ENCODE measurements at regions not wholly inside any gene's neighbourhood (a gene's known extent, or its start where the extent isn't known, plus 50 kb on each side); places are given as distances from the start of the nearest gene placed in this dataset.
"Not testable (repeated sequence)": the region's sequence is repeated elsewhere in the genome, so short reads cannot be mapped to it uniquely, and the experiment has no call there.

DNA sequence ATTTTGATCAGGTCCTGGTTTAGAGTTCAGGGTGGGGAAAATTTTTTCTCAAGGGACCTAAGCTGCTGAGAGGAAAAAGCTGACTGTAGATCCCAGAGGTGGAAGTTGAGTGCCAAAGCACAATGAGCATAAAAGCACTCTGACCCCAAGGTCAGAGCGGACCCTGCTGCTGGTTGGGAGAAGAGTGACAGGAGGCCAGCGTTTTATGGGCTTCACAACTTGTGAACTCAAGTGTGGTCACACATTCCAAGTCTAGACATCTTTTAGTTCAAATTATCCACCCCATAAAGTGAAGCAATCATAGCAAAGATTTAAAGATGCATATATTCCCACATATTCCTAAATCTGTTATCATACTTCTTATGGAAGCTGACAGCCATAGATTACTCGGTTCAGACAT is 220.3 kb downstream of the CHIC2 start:
- Histone ChIP-seq H3K36me3 (ENCODE audit: insufficient read depth, low read length, poor library complexity, severe bottlenecking) (no peaks in the 10 kb centered on the region), H3K27me3 (replicated peaks; ENCODE audit: insufficient read depth, low read depth, low read length, poor library complexity) (no peaks in the 10 kb centered on the region), H3K27ac (ENCODE audit: low read depth, low read length, poor library complexity, severe bottlenecking) (no peak overlapping the region), H3K9me3 (ENCODE audit: low read depth, low read length, poor library complexity, severe bottlenecking) (no peaks in the 10 kb centered on the region), H3K4me3 (ENCODE audit: low read depth, low read length, poor library complexity, severe bottlenecking) (no peak overlapping the region), H3K4me1 (ENCODE audit: insufficient read depth, low read length, poor library complexity, severe bottlenecking) (no peaks in the 10 kb centered on the region)
- no TSS peak for BruUV-seq (replicated peaks)
- DNase-seq (ENCODE audit: low spot score), result no peak
- intact Hi-C loops (cut with micrococcal nuclease; ENCODE audit: unreplicated experiment), result no loop called here
- CTCF ChIA-PET, result no interaction called here
- TF ChIP-seq EZH2 (IDR thresholded peaks at IDR 0.05; ENCODE audit: borderline replicate concordance, low read depth, low read length, poor library complexity, severe bottlenecking), result no peak
- TF ChIP-seq, protein P1, sequence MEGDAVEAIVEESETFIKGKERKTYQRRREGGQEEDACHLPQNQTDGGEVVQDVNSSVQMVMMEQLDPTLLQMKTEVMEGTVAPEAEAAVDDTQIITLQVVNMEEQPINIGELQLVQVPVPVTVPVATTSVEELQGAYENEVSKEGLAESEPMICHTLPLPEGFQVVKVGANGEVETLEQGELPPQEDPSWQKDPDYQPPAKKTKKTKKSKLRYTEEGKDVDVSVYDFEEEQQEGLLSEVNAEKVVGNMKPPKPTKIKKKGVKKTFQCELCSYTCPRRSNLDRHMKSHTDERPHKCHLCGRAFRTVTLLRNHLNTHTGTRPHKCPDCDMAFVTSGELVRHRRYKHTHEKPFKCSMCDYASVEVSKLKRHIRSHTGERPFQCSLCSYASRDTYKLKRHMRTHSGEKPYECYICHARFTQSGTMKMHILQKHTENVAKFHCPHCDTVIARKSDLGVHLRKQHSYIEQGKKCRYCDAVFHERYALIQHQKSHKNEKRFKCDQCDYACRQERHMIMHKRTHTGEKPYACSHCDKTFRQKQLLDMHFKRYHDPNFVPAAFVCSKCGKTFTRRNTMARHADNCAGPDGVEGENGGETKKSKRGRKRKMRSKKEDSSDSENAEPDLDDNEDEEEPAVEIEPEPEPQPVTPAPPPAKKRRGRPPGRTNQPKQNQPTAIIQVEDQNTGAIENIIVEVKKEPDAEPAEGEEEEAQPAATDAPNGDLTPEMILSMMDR (conservative IDR thresholded peaks at IDR 0.05; ENCODE audit: low read depth, low read length), result no peak
- POLR2A ChIA-PET (ENCODE audit: low non-redundant PET), result no interaction called here

DNA sequence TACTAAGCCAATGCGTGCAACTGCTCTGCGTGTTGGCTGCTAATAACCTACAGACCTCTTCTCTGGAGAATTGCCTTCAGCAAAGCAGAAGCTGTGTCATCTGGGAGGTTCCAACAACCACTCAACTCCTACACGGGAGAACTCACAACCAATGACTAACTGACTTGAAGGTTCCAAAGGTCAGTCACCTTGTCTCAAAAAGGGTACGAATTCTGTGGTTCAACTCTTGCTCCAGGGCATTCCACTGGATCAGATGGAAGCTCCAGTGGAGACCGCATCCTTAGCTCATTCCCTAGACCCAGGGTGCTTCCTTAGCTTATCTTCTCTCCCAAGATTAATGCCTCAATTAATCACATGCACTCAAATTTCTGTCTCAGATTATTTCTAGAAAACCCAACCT is 222.7 kb downstream of the CHIC2 start:
- TF ChIP-seq, protein P1 (conservative IDR thresholded peaks at IDR 0.05; ENCODE audit: low read depth, low read length), result no peak
- no peak for TF ChIP-seq EZH2 (IDR thresholded peaks at IDR 0.05; ENCODE audit: borderline replicate concordance, low read depth, low read length, poor library complexity, severe bottlenecking)
- H3K27ac ChIP-seq (ENCODE audit: low read depth, low read length, poor library complexity, severe bottlenecking), result no peak overlapping the region
- no peaks in the 10 kb centered on the region for H3K36me3 ChIP-seq (ENCODE audit: insufficient read depth, low read length, poor library complexity, severe bottlenecking)
- intact Hi-C loops (cut with micrococcal nuclease; ENCODE audit: unreplicated experiment), result no loop called here
- no TSS peak for BruUV-seq (replicated peaks)
- H3K9me3 ChIP-seq (ENCODE audit: low read depth, low read length, poor library complexity, severe bottlenecking), result no peaks in the 10 kb centered on the region
- H3K27me3 ChIP-seq (replicated peaks; ENCODE audit: insufficient read depth, low read depth, low read length, poor library complexity), result no peaks in the 10 kb centered on the region
- no peak for DNase-seq (ENCODE audit: low spot score)
- no peak overlapping the region for H3K4me3 ChIP-seq (ENCODE audit: low read depth, low read length, poor library complexity, severe bottlenecking)
- ChIA-PET POLR2A (ENCODE audit: low non-redundant PET) (no interaction called here), CTCF (no interaction called here)
- H3K4me1 ChIP-seq (ENCODE audit: insufficient read depth, low read length, poor library complexity, severe bottlenecking), result no peaks in the 10 kb centered on the region

DNA sequence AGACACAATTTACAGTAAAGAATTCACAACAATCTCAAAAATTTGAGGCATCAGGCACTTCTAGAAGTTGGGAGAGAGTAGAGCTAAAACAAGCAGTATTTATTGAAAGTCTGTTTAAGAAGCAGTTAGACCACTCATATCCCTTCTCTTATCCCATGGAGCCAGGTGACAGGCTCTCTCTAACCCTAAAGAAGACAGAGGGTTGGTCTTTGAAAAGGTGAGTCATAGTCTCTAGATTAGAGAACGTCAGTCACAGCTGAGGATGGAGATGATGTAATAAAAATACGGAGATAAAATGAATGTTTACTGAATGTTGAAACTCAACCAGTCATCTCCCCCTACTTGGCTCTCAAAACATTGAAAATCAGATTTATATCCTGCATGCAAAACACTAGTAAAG is 223.8 kb downstream of the CHIC2 start:
- H3K36me3 ChIP-seq (ENCODE audit: insufficient read depth, low read length, poor library complexity, severe bottlenecking), result no peaks in the 10 kb centered on the region
- CTCF ChIA-PET, result no interaction called here
- no peaks in the 10 kb centered on the region for H3K4me1 ChIP-seq (ENCODE audit: insufficient read depth, low read length, poor library complexity, severe bottlenecking)
- POLR2A ChIA-PET (ENCODE audit: low non-redundant PET), result no interaction called here
- no peak for DNase-seq (ENCODE audit: low spot score)
- H3K9me3 ChIP-seq (ENCODE audit: low read depth, low read length, poor library complexity, severe bottlenecking), result no peaks in the 10 kb centered on the region
- intact Hi-C loops (cut with micrococcal nuclease; ENCODE audit: unreplicated experiment), result no loop called here
- TF ChIP-seq, protein P1 (conservative IDR thresholded peaks at IDR 0.05; ENCODE audit: low read depth, low read length), result no peak
- TF ChIP-seq EZH2 (IDR thresholded peaks at IDR 0.05; ENCODE audit: borderline replicate concordance, low read depth, low read length, poor library complexity, severe bottlenecking), result no peak
- no peak overlapping the region for H3K27ac ChIP-seq (ENCODE audit: low read depth, low read length, poor library complexity, severe bottlenecking)
- no peaks in the 10 kb centered on the region for H3K27me3 ChIP-seq (replicated peaks; ENCODE audit: insufficient read depth, low read depth, low read length, poor library complexity)
- no TSS peak for BruUV-seq (replicated peaks)
- no peak overlapping the region for H3K4me3 ChIP-seq (ENCODE audit: low read depth, low read length, poor library complexity, severe bottlenecking)

DNA sequence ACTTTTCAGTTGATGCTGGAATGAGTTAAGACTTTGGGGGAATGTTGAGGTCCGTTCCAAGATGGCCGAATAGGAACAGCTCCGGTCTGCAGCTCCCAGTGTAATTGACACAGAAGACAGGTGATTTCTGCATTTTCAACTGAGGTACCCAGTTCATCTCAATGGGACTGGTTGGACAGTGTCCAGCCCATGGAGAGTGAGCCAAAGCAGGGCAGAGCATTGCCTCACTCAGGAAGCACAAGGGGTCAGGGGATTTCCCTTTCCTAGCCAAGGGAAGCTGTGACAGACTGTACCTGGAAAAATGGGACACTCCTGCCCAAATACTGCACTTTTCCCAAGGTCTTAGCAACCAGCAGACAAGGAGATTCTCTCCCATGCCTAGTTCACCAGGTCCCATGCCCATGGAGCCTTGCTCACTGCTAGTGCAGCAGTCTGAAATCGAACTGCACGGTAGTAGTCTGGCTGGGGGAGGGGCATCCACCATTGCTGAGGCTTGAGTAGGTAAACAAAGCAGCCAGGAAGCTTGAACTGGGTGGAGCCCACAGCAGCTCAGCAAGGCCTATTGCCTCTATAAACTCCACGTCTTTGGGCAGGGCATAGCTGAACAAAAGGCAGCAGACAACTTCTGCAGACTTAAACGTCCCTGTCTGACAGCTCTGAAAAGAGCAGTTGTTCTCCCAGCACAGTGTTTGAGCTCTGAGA is 231.0 kb downstream of the CHIC2 start:
- H3K27me3 ChIP-seq (replicated peaks; ENCODE audit: insufficient read depth, low read depth, low read length, poor library complexity); H3K4me3 ChIP-seq (ENCODE audit: low read depth, low read length, poor library complexity, severe bottlenecking); H3K9me3 ChIP-seq (ENCODE audit: low read depth, low read length, poor library complexity, severe bottlenecking); H3K36me3 ChIP-seq (ENCODE audit: insufficient read depth, low read length, poor library complexity, severe bottlenecking); H3K27ac ChIP-seq (ENCODE audit: low read depth, low read length, poor library complexity, severe bottlenecking); DNase-seq (ENCODE audit: low spot score); BruUV-seq (replicated peaks); POLR2A ChIA-PET (ENCODE audit: low non-redundant PET); CTCF ChIA-PET; intact Hi-C loops (cut with micrococcal nuclease; ENCODE audit: unreplicated experiment); H3K4me1 ChIP-seq (ENCODE audit: insufficient read depth, low read length, poor library complexity, severe bottlenecking): not testable (repeated sequence)
